ENCODE measurements at regions not wholly inside any gene's neighbourhood (a gene's known extent, or its start where the extent isn't known, plus 50 kb on each side); places are given as distances from the start of the nearest gene placed in this dataset.

- Histone ChIP-seq H3K36me3 (ENCODE audit: control insufficient read depth in 4 of 4, insufficient read depth in 3 of 4, low read depth in 1 of 4, low read length in 3 of 4) (no peaks in the 10 kb centered on the region), H3K9me3 (ENCODE audit: control insufficient read depth in 4 of 4, low read length in 3 of 4) (no peaks in the 10 kb centered on the region), H3K4me3 (ENCODE audit: low read depth in 1 of 3, low read length in 3 of 3) (no peak overlapping the region), H3K4me1 (ENCODE audit: control insufficient read depth in 4 of 4, insufficient read depth in 4 of 4, low read length in 3 of 4) (no peaks in the 10 kb centered on the region), H3K27me3 (ENCODE audit: control insufficient read depth in 4 of 4, insufficient read depth in 4 of 4, low read length in 3 of 4) (no peaks in the 10 kb centered on the region), H3K9ac (ENCODE audit: low read depth in 1 of 2, low read length in 2 of 2) (no peak overlapping the region), H3K27ac (ENCODE audit: low read depth in 1 of 2, low read length in 2 of 2) (no peak overlapping the region)
- 46% methylated on average over 2 of the region's 2 CpGs for WGBS
- TF ChIP-seq NR2F2 (IDR thresholded peaks at IDR 0.05) (no peak), HNF4A (conservative IDR thresholded peaks at IDR 0.05) (no peak), RAD21 (IDR thresholded peaks at IDR 0.05) (no peak), RXRA (IDR thresholded peaks at IDR 0.05) (no peak), MAX (IDR thresholded peaks at IDR 0.05) (no peak), ZBTB33 (IDR thresholded peaks at IDR 0.05) (no peak), HNF4G (IDR thresholded peaks at IDR 0.05) (no peak), JUND (IDR thresholded peaks at IDR 0.05) (no peak), TAF1 (conservative IDR thresholded peaks at IDR 0.05) (no peak)
- TF ChIP-seq, protein P1, sequence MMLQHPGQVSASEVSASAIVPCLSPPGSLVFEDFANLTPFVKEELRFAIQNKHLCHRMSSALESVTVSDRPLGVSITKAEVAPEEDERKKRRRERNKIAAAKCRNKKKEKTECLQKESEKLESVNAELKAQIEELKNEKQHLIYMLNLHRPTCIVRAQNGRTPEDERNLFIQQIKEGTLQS (IDR thresholded peaks at IDR 0.05): no peak
- TF ChIP-seq, protein P2, sequence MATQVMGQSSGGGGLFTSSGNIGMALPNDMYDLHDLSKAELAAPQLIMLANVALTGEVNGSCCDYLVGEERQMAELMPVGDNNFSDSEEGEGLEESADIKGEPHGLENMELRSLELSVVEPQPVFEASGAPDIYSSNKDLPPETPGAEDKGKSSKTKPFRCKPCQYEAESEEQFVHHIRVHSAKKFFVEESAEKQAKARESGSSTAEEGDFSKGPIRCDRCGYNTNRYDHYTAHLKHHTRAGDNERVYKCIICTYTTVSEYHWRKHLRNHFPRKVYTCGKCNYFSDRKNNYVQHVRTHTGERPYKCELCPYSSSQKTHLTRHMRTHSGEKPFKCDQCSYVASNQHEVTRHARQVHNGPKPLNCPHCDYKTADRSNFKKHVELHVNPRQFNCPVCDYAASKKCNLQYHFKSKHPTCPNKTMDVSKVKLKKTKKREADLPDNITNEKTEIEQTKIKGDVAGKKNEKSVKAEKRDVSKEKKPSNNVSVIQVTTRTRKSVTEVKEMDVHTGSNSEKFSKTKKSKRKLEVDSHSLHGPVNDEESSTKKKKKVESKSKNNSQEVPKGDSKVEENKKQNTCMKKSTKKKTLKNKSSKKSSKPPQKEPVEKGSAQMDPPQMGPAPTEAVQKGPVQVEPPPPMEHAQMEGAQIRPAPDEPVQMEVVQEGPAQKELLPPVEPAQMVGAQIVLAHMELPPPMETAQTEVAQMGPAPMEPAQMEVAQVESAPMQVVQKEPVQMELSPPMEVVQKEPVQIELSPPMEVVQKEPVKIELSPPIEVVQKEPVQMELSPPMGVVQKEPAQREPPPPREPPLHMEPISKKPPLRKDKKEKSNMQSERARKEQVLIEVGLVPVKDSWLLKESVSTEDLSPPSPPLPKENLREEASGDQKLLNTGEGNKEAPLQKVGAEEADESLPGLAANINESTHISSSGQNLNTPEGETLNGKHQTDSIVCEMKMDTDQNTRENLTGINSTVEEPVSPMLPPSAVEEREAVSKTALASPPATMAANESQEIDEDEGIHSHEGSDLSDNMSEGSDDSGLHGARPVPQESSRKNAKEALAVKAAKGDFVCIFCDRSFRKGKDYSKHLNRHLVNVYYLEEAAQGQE (IDR thresholded peaks at IDR 0.05): no peak
- no peak for DNase-seq (ENCODE audit: low spot score)
Observed at GRCh38 chr18:61982475-61982874, 89.7 kb upstream of the RNF152 start.

DNA sequence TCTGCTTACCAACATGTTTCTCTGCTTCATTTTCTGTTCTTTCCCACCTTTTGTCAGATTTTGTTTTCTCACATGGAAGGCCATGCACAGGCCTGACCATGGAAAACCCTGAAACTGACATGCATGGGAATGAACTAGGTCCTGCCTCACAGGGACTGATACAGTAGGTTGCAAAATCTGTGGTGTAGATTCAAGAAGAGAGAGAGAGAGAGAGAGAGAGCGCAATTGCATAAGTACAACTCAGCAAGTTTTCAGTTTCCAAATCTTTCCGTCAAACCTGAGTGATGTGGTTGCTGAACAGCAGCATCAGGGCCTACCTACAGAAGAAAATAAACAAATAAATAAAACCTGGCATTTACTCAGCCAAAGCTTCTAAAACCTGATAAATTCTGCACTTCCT is 87.5 kb upstream of the RNF152 start:
- Histone ChIP-seq H3K36me3 (ENCODE audit: control insufficient read depth in 4 of 4, insufficient read depth in 3 of 4, low read depth in 1 of 4, low read length in 3 of 4) (no peaks in the 10 kb centered on the region), H3K27ac (ENCODE audit: low read depth in 1 of 2, low read length in 2 of 2) (no peak overlapping the region), H3K27me3 (ENCODE audit: control insufficient read depth in 4 of 4, insufficient read depth in 4 of 4, low read length in 3 of 4) (no peaks in the 10 kb centered on the region), H3K9ac (ENCODE audit: low read depth in 1 of 2, low read length in 2 of 2) (no peak overlapping the region), H3K9me3 (ENCODE audit: control insufficient read depth in 4 of 4, low read length in 3 of 4) (no peaks in the 10 kb centered on the region), H3K4me1 (ENCODE audit: control insufficient read depth in 4 of 4, insufficient read depth in 4 of 4, low read length in 3 of 4) (no peaks in the 10 kb centered on the region), H3K4me3 (ENCODE audit: low read depth in 1 of 3, low read length in 3 of 3) (no peak overlapping the region)
- 69% methylated on average over 2 of the region's 2 CpGs for WGBS
- DNase-seq (ENCODE audit: low spot score): no peak
- TF ChIP-seq ZBTB33 (IDR thresholded peaks at IDR 0.05) (no peak), HNF4G (IDR thresholded peaks at IDR 0.05) (no peak), FOXA1 (IDR thresholded peaks at IDR 0.05) (no peak), JUND (IDR thresholded peaks at IDR 0.05) (no peak), YY1 (IDR thresholded peaks at IDR 0.05) (no peak), HNF4A (conservative IDR thresholded peaks at IDR 0.05) (peak; percentile 14 to 48), RAD21 (IDR thresholded peaks at IDR 0.05) (no peak), GABPA (IDR thresholded peaks at IDR 0.05 in 1 of 2, conservative IDR thresholded peaks at IDR 0.05 in 1 of 2) (no peak), MAX (IDR thresholded peaks at IDR 0.05) (peak; percentile 31), FOXA2 (IDR thresholded peaks at IDR 0.05) (no peak), EGR1 (IDR thresholded peaks at IDR 0.05; ENCODE audit: low read depth in 2 of 2) (no peak), SP1 (IDR thresholded peaks at IDR 0.05) (peak; percentile 13), RXRA (IDR thresholded peaks at IDR 0.05) (no peak), CTCF (IDR thresholded peaks at IDR 0.05; ENCODE audit: low read depth, low read length, missing input control) (no peak)
- TF ChIP-seq, protein P2 (IDR thresholded peaks at IDR 0.05): no peak
- TF ChIP-seq, protein P1 (IDR thresholded peaks at IDR 0.05): no peak
